Skeletal muscle tissue (tissue), 3 donors: ENCODE measurements at regions not wholly inside any gene's neighbourhood (a gene's known extent, or its start where the extent isn't known, plus 50 kb on each side); places are given as distances from the start of the nearest gene placed in this dataset.

Source experiments
- H3K27ac ChIP-seq: one replicate; pipeline ENCODE4 v1.7.0; 2013; ENCODE audit warnings: mild to moderate bottlenecking, low read depth, low read length, inconsistent platforms
- H3K27me3 ChIP-seq, 3 donors: one replicate each; pipeline ENCODE4 v1.7.0; 2013; ENCODE audit warnings: low read length in 3 of 3; ENCODE audit not compliant: control insufficient read depth in 3 of 3, insufficient read depth in 3 of 3
- H3K36me3 ChIP-seq, 3 donors: one replicate each; pipeline ENCODE4 v1.7.0; 2013; ENCODE audit warnings: low read length in 3 of 3; ENCODE audit not compliant: control insufficient read depth in 3 of 3, insufficient read depth in 3 of 3
- H3K4me1 ChIP-seq, 3 donors: one replicate each; pipeline ENCODE4 v1.7.0; 2013; ENCODE audit warnings: low read length in 3 of 3, mild to moderate bottlenecking in 3 of 3; ENCODE audit not compliant: control insufficient read depth in 3 of 3, insufficient read depth in 3 of 3
- H3K4me3 ChIP-seq, 3 donors: one replicate each; pipeline ENCODE4 v1.7.0; 2013; ENCODE audit warnings: low read length in 3 of 3
- H3K9ac ChIP-seq, 3 donors: one replicate each; pipeline ENCODE4 v1.7.0; 2013; ENCODE audit warnings: low read length in 3 of 3, mild to moderate bottlenecking in 3 of 3, moderate library complexity in 2 of 3, low read depth in 1 of 3
- H3K9me3 ChIP-seq, 3 donors: one replicate each; pipeline ENCODE4 v1.7.0; 2013; ENCODE audit warnings: low read length in 3 of 3; ENCODE audit not compliant: control insufficient read depth in 3 of 3
- donor health status: Osteomylitis.

DNA sequence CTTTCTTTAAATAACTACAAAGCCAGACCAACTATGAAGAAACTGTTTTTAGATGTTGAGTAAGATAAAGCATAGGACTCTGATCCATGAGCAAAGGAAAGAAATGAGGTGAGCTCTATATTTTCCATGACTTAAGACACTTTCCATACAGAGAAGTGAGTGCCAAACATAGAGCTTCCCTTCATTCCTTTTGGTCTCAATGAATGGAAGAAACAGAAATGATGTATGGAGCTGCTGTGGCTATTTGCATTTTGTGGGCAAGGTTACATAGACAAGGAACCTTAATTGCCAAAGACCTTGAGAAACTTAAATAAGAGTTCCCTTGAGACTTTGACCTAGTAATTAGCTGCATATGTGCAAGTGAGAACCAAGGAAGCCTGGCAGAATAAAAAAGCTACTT is 1152.2 kb downstream of the XPNPEP1 start:
- H3K4me3 ChIP-seq, result no peak overlapping the region
- H3K36me3 ChIP-seq, result no peaks in the 10 kb centered on the region
- no peak overlapping the region for H3K27ac ChIP-seq
- no peaks in the 10 kb centered on the region for H3K4me1 ChIP-seq
- no peaks in the 10 kb centered on the region for H3K27me3 ChIP-seq
- H3K9me3 ChIP-seq, result no peaks in the 10 kb centered on the region
- no peak overlapping the region for H3K9ac ChIP-seq

DNA sequence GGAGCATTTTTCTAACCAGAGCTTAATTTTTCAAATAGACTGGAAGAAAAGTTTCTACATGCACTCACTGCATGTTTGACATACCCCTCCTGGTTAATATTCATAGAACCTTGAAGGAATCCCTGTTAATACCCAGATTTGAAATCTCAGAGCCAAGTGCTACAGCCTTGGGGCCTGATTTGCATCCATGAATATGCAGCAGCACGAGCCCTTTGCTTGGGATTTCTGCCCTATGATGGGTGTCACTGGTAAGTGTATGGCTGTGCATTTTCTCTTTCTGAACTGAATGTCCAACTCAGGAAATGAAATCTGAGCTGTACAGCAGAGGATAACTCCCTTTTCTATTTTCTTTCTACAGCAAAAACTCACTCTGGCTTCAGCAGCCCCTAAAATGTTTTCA is 1157.5 kb downstream of the XPNPEP1 start:
- Histone ChIP-seq H3K4me3 (no peak overlapping the region), H3K27me3 (no peaks in the 10 kb centered on the region), H3K9me3 (no peaks in the 10 kb centered on the region), H3K4me1 (no peaks in the 10 kb centered on the region), H3K27ac (no peak overlapping the region), H3K36me3 (no peaks in the 10 kb centered on the region), H3K9ac (no peak overlapping the region)

DNA sequence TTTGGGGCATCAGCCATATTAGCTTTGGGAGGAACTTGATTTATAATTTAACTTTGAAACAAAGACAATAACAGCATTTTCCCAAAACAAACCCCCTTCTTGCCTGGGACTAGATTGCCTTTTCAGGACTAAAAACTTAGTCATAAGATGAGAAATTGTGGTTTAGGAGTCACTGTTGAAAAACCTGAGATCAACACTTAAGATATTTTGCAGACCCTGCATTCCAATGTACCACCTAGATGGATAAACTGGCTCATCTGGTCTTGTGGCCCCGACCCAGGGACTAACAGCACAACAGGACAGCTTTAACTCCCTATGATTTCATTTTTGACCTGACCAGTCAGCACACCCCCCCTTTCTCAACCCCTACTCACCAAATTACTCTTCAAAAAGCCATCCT is 1165.4 kb downstream of the XPNPEP1 start:
- Histone ChIP-seq H3K27me3 (no peaks in the 10 kb centered on the region), H3K4me3 (no peak overlapping the region), H3K9me3 (no peaks in the 10 kb centered on the region), H3K27ac (no peak overlapping the region), H3K9ac (no peak overlapping the region), H3K36me3 (no peaks in the 10 kb centered on the region), H3K4me1 (no peaks in the 10 kb centered on the region)

DNA sequence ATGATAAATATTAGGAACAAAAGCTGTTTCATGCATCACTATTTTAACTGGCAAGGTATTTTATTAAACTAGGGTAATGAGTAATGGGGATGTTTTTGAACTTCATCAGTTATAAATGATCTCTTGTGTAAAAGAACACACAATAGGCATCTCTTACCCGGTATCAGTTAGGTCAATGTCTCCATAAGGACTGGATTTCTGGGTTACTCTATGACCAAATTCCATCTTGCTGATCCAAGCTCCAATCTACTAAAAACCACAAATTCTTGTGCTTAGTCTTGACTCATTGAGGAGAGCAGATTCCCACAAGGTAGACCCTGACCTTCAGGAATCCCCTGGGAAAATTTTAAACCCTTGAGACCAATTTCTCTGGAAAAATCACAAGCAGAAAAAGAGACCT is 1167.7 kb downstream of the XPNPEP1 start:
- no peaks in the 10 kb centered on the region for H3K27me3 ChIP-seq

DNA sequence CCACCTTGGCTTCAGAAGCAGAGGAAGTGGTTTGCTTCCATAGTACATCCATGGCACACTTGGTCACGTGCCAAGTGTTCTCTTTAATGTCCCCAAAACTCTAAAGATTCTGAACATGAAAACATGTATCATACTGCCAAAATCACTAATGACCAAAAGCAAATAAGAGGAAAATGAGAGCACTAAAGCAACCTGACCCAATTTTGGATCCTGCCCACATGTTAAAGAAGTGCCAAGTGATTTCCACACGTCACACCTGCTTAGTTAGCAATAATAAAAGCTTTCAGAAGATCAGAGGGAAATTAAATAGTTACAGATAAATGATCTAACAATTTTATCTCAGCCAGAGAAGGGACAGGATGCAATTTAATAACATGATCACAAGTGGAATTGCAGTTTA is 1170.0 kb downstream of the XPNPEP1 start:
- Histone ChIP-seq H3K4me3 (no peak overlapping the region), H3K36me3 (no peaks in the 10 kb centered on the region), H3K27me3 (no peaks in the 10 kb centered on the region), H3K27ac (no peak overlapping the region), H3K9me3 (no peaks in the 10 kb centered on the region), H3K4me1 (no peaks in the 10 kb centered on the region), H3K9ac (no peak overlapping the region)

More for the DNA sequence above, 1167.7 kb downstream of the XPNPEP1 start:
- Histone ChIP-seq H3K4me1 (no peaks in the 10 kb centered on the region), H3K9ac (no peak overlapping the region), H3K4me3 (no peak overlapping the region), H3K36me3 (no peaks in the 10 kb centered on the region), H3K27ac (no peak overlapping the region), H3K9me3 (no peaks in the 10 kb centered on the region)

DNA sequence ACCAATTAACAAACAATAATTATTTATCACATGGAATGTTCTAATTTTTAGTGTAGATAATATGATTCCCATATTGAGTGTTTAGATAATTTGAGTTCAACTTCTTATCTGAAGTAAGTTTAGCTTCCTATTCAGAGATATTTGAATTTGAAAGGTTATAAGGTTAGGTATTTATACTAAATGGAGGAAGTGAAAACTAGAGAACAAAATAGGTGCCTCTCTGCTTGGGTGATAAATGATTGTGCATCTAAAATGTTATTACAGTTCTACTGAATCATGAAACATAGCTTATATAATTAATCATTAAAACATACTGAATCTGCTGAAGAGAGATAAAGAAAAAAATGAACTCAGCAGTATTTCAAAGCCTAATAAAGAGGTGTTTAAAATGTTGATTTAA is 1174.3 kb downstream of the XPNPEP1 start:
- no peaks in the 10 kb centered on the region for H3K4me1 ChIP-seq
- no peaks in the 10 kb centered on the region for H3K27me3 ChIP-seq
- H3K9me3 ChIP-seq, result no peaks in the 10 kb centered on the region
- no peak overlapping the region for H3K27ac ChIP-seq
- H3K36me3 ChIP-seq, result no peaks in the 10 kb centered on the region
- H3K4me3 ChIP-seq, result no peak overlapping the region
- H3K9ac ChIP-seq, result no peak overlapping the region

DNA sequence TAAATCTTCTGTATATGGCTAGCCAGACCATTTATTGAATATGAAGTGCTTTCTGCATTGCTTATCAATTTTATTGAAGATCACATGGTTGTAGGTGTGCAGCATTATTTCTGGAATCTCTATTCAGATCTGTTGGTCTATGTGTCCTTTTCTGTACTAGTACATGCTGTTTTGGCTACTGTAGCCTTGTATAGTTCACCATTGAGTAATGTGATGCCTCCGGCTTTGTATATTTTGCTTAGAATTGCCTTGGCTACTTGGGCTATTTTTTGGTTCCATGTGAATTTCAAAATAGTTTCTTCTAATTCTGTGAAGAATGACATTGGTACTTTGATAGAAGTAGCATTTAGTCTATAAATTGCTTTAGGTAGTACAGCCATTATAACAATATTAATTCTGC is 1187.2 kb downstream of the XPNPEP1 start:
- no peak overlapping the region for H3K27ac ChIP-seq
- H3K4me1 ChIP-seq, result no peaks in the 10 kb centered on the region
- no peak overlapping the region for H3K4me3 ChIP-seq
- peaks cover 0 to 3% (median 0%) of the 10 kb centered on the region in 3 donors for H3K9me3 ChIP-seq
- no peaks in the 10 kb centered on the region for H3K27me3 ChIP-seq
- H3K9ac ChIP-seq, result no peak overlapping the region
- H3K36me3 ChIP-seq, result no peaks in the 10 kb centered on the region

DNA sequence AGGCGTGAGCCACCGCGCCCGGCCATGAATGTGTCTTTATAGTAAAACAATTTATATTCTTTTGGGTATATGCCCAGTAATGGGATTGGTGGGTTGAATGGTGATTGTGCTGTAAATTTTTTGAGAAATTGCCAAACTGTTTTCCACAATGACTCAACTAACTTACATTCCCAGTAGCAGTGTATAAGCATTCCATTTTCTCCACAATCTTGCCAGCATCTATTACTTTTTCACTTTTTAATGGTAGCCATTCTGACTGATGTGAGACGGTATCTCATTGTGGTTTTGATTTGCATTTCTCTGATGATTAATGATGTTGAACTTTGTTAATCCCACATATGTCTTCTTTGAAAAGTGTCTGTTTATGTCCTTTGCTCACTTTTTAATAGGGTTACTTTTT is 1187.9 kb downstream of the XPNPEP1 start:
- H3K36me3 ChIP-seq, result no peaks in the 10 kb centered on the region
- peaks cover 0 to 3% (median 0%) of the 10 kb centered on the region in 3 donors for H3K9me3 ChIP-seq
- H3K9ac ChIP-seq, result no peak overlapping the region
- H3K4me1 ChIP-seq, result no peaks in the 10 kb centered on the region
- no peak overlapping the region for H3K27ac ChIP-seq
- H3K27me3 ChIP-seq, result no peaks in the 10 kb centered on the region
- no peak overlapping the region for H3K4me3 ChIP-seq

DNA sequence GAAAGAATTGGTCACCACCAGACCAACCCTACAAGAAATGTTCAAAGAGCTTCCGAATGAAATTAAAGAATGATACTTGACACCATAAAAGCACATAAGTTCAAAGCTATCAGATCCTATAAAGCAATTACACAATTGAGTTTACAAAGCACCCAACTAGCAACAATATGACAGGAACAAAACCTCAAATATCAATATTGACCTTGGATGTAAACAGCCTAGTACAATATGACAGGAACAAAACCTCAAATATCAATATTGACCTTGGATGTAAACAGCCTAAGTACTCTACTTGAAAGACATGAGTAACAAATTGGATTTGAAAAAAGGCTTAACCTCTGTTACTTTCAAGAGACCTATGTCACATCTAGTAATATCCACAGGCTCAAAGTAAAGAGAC is 1201.4 kb downstream of the XPNPEP1 start:
- Histone ChIP-seq H3K27me3 (no peaks in the 10 kb centered on the region), H3K4me3 (no peak overlapping the region), H3K9ac (no peak overlapping the region), H3K36me3 (no peaks in the 10 kb centered on the region), H3K9me3 (no peaks in the 10 kb centered on the region), H3K27ac (no peak overlapping the region), H3K4me1 (no peaks in the 10 kb centered on the region)

DNA sequence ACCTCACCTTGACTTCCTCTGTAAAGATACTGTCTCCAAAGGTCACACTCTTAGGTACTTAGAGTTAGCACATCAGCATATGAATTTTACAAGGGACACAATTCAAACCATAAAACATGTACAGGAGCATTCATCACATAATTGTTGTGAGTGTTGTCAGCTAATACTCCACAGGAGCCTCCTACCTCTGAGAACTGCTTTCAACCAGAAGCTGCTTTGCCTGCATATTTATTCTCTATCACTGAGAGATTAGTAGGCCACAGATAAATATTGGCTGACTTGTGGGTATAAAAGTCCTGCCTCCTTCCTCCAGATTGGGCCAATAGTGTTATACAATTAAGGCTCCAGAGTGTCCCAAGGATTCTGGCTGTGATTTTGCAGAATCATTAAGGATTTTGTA is 1207.0 kb downstream of the XPNPEP1 start:
- Histone ChIP-seq H3K4me3 (no peak overlapping the region), H3K27ac (no peak overlapping the region), H3K9me3 (no peaks in the 10 kb centered on the region), H3K4me1 (no peaks in the 10 kb centered on the region), H3K36me3 (no peaks in the 10 kb centered on the region), H3K27me3 (no peaks in the 10 kb centered on the region), H3K9ac (no peak overlapping the region)
